Cardiac muscle cell (in vitro differentiated cells and primary cell): ENCODE measurements at regions not wholly inside any gene's neighbourhood (a gene's known extent, or its start where the extent isn't known, plus 50 kb on each side); places are given as distances from the start of the nearest gene placed in this dataset.

Source experiments
- DNase-seq, 2 donors: peaks; one replicate each; pipeline versions ENCODE4 v3.0.0 to v3.0.0-alpha.2; 2010 to 2017; ENCODE audit warnings: low read depth in 1 of 2, low spot score in 1 of 2
- H3K27ac ChIP-seq: fragments of 200-600 bp; sonication (generic); 2 replicates; pipeline ENCODE4 v1.5.1; 2016
- H3K27me3 ChIP-seq: fragments of 200-600 bp; sonication (generic); 2 replicates; pipeline ENCODE4 v1.6.0; 2016; ENCODE audit warnings: control low read depth
- H3K36me3 ChIP-seq: fragments of 200-600 bp; sonication (generic); 2 replicates; pipeline ENCODE4 v1.5.1; 2016; ENCODE audit warnings: control low read depth
- H3K4me1 ChIP-seq: fragments of 200-600 bp; sonication (generic); 2 replicates; pipeline ENCODE4 v1.8.1; 2017; ENCODE audit warnings: low read depth, mild to moderate bottlenecking, mixed run types
- H3K4me3 ChIP-seq: fragments of 200-600 bp; sonication (generic); 2 replicates; pipeline ENCODE4 v1.5.1; 2016; ENCODE audit warnings: mild to moderate bottlenecking
- H3K9me3 ChIP-seq: fragments of 200-600 bp; sonication (generic); 2 replicates; pipeline ENCODE4 v1.5.1; 2017; ENCODE audit warnings: low read depth, mild to moderate bottlenecking, control low read depth
- CTCF ChIP-seq: IDR thresholded peaks from 2 replicates; pipeline ENCODE4 v1.5.1; 2012; ENCODE audit warnings: low read depth, mild to moderate bottlenecking, low read length

- no peaks in the 10 kb centered on the region for H3K4me1 ChIP-seq
- no peaks in the 10 kb centered on the region for H3K27me3 ChIP-seq
- DNase-seq, result no peak
- no peaks in the 10 kb centered on the region for H3K9me3 ChIP-seq
- H3K27ac ChIP-seq, result no peak overlapping the region
- no peaks in the 10 kb centered on the region for H3K36me3 ChIP-seq
- TF ChIP-seq CTCF, result no peak
- H3K4me3 ChIP-seq, result no peak overlapping the region
Observed at GRCh38 chr15:37298271-37298670, 197.9 kb upstream of the MEIS2 start.

DNA sequence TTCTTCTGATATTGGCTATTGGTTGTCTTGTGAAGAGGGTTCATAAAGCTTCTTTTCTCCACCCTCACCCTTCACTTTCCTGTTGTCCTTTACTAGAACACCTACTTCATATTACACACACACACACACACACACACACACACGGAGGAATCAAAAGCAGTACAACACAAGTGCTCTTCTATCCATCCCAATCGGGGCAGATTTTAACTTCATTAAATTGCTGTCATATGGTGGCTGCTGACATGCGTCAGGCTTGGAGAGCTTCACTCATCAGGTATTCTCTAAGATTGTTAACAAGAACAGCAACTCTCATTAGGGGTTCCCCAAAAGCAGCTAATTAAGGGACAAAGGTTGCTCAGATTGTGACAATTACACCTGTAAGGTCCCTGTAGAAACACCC lies 239.1 kb upstream of the MEIS2 start:
- H3K36me3 ChIP-seq, result no peaks in the 10 kb centered on the region
- H3K27me3 ChIP-seq, result no peaks in the 10 kb centered on the region
- H3K4me1 ChIP-seq, result no peaks in the 10 kb centered on the region
- TF ChIP-seq CTCF, result no peak
- H3K27ac ChIP-seq, result no peak overlapping the region
- no peak overlapping the region for H3K4me3 ChIP-seq
- no peak for DNase-seq
- H3K9me3 ChIP-seq, result no peaks in the 10 kb centered on the region

DNA sequence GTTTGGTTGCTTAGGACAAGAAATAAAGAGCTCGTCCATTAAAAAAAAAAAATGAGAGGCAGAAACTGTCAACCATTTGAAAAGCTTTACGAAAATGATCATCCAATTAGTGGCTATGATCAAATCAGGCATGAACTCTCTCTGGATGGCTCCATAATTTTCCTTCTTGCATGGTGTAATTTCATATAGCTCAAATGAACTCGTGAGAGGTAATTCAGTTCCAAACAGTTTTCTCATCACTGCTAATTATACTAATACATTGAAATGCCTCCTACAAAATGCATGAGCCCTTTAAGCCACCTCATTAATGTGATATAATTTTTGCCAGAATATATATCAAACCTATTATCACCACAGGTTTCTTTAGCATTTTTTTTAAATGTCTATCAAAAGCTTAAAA lies 239.5 kb upstream of the MEIS2 start:
- no peak for DNase-seq
- no peak overlapping the region for H3K27ac ChIP-seq
- no peaks in the 10 kb centered on the region for H3K4me1 ChIP-seq
- H3K27me3 ChIP-seq, result no peaks in the 10 kb centered on the region
- H3K4me3 ChIP-seq, result no peak overlapping the region
- no peaks in the 10 kb centered on the region for H3K9me3 ChIP-seq
- H3K36me3 ChIP-seq, result no peaks in the 10 kb centered on the region
- TF ChIP-seq CTCF, result no peak

DNA sequence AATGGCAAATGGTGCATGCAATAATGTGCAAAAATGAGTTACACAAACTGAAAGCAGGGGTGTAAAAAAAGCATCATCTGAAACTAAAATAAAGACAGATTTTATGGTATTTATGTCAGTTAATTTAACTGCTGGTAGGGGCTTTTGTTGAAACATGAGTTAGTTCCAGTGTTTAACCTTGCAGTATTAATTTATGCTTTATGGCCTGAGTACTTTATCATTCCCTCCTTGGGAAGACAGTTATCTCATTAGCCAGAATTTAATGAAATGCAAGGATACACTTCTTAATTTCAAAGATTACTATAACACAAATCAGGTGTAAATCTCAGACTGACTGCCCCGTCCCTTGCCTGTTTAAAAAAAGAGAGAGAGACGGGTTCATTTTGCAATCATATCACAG lies 240.1 kb upstream of the MEIS2 start:
- H3K27ac ChIP-seq, result no peak overlapping the region
- TF ChIP-seq CTCF, result no peak
- H3K4me1 ChIP-seq, result no peaks in the 10 kb centered on the region
- no peak for DNase-seq
- H3K27me3 ChIP-seq, result no peaks in the 10 kb centered on the region
- H3K36me3 ChIP-seq, result no peaks in the 10 kb centered on the region
- H3K9me3 ChIP-seq, result no peaks in the 10 kb centered on the region
- H3K4me3 ChIP-seq, result no peak overlapping the region

DNA sequence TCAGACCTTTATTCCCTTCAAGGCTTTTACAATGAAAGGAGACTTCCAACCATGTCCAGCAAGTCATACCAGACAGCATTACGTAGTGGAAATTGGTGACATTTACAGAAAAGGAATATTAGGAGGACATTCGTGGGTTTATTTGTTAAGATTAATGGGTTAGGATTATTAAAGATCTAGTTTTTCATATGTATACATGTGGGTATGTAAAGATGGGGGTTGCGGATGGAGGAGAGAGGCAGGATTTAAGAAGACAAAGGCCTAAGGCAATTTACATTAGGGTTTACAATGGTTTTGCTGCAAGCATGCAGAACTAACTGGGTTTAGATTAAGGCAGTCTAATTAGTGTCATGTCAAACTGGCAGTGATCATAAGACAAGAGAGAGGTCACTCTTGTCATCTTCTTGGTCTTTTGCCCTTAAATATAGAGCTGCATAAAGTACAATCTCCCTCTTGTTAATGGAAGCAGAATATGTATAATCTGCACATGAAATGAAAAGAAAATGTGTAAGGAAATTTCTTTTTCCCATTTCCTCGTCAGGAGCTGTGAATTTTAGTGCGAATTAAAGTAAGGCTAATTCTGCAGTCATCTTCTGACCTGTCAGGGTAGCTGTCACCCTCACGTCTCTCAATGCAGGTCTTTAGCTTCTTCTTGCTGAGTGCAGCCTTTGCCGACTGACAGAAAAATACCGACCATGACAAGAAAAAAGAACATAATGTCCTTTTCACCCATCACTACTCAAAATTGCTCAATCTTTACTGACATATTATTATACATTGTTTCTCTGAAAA lies 258.9 kb upstream of the MEIS2 start:
- no peak for DNase-seq
- Histone ChIP-seq H3K27me3 (no peaks in the 10 kb centered on the region), H3K36me3 (no peaks in the 10 kb centered on the region)

More for the DNA sequence above, 258.9 kb upstream of the MEIS2 start:
- no peak overlapping the region for H3K4me3 ChIP-seq
- H3K9me3 ChIP-seq, result no peaks in the 10 kb centered on the region
- no peaks in the 10 kb centered on the region for H3K4me1 ChIP-seq
- TF ChIP-seq CTCF, result no peak
- no peak overlapping the region for H3K27ac ChIP-seq
